ENCODE measurements at regions not wholly inside any gene's neighbourhood (a gene's known extent, or its start where the extent isn't known, plus 50 kb on each side); places are given as distances from the start of the nearest gene placed in this dataset.

DNA sequence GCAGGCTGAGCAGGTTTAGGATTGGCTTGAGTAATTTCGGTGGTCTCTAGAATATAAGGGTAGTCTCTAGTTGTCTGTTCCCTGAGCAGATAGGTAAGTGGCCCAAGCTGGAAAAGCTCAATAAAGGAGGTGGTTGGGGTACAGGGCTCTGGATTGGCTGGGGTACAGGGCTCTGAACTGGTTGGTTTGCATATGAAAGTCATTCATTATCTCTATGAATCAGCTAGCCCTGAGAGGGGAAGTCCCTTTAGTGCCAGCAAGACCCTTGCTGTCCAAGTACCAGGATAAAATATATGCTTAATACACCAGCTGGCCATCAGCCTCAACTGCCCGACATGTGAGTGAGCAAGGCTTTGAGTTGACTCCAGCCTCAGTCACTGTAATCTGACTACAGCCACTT lies 93.0 kb downstream of the ZBTB18 start:
- no peak for ATAC-seq
- TF ChIP-seq TOX (CRISPR knock-in tag; IDR thresholded peaks at IDR 0.05; ENCODE audit: borderline replicate concordance) = no peak
- TF ChIP-seq GLIS3 (CRISPR knock-in tag; IDR thresholded peaks at IDR 0.05) = no peak

DNA sequence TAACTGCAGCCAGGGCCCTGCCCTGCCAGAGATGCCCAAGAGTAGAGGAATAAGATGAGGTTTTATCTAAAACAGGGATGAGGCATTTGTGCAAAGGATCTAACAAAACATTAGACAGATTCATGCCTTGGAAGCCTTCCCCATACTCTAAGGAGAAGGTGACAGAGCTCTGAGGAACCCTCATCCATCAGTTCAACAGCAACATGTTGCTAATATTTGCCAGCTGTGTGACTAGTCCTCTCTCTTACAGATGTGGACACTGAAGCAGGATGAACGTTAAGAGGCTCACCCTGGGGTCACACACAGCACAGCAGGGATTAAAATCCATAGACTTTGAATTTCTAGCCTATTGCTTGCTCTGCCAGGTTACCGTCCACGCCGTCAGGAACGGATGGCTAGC lies 99.0 kb downstream of the ZBTB18 start:
- peak; percentile 16; the same call in 2 of the 3 replicates for ATAC-seq
- TF ChIP-seq ZNF565 (CRISPR knock-in tag; conservative IDR thresholded peaks at IDR 0.05; ENCODE audit: low read depth) (no peak), CREB5 (CRISPR knock-in tag; IDR thresholded peaks at IDR 0.05; ENCODE audit: low read depth) (no peak), ZNF8 (CRISPR knock-in tag; IDR thresholded peaks at IDR 0.05) (no peak), PPARA (CRISPR knock-in tag; IDR thresholded peaks at IDR 0.05; ENCODE audit: borderline replicate concordance) (no peak), ARNTL (CRISPR knock-in tag; IDR thresholded peaks at IDR 0.05; ENCODE audit: borderline replicate concordance, low read depth) (no peak), ZNF70 (CRISPR knock-in tag; IDR thresholded peaks at IDR 0.05) (no peak), CSRNP3 (CRISPR knock-in tag; IDR thresholded peaks at IDR 0.05) (no peak), TOX (CRISPR knock-in tag; IDR thresholded peaks at IDR 0.05; ENCODE audit: borderline replicate concordance) (no peak), TCF4 (CRISPR knock-in tag; IDR thresholded peaks at IDR 0.05; ENCODE audit: borderline replicate concordance) (no peak), RARB (CRISPR knock-in tag; IDR thresholded peaks at IDR 0.05) (no peak), SNAI2 (CRISPR knock-in tag; IDR thresholded peaks at IDR 0.05) (no peak)
- TF ChIP-seq, protein P1, sequence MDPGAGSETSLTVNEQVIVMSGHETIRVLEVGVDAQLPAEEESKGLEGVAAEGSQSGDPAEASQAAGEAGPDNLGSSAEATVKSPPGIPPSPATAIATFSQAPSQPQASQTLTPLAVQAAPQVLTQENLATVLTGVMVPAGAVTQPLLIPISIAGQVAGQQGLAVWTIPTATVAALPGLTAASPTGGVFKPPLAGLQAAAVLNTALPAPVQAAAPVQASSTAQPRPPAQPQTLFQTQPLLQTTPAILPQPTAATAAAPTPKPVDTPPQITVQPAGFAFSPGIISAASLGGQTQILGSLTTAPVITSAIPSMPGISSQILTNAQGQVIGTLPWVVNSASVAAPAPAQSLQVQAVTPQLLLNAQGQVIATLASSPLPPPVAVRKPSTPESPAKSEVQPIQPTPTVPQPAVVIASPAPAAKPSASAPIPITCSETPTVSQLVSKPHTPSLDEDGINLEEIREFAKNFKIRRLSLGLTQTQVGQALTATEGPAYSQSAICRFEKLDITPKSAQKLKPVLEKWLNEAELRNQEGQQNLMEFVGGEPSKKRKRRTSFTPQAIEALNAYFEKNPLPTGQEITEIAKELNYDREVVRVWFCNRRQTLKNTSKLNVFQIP (CRISPR knock-in tag; IDR thresholded peaks at IDR 0.05; ENCODE audit: borderline replicate concordance, low read depth) = no peak

- no peak for ATAC-seq
- TF ChIP-seq TOX (CRISPR knock-in tag; IDR thresholded peaks at IDR 0.05; ENCODE audit: borderline replicate concordance) (no peak), ZNF8 (CRISPR knock-in tag; IDR thresholded peaks at IDR 0.05) (no peak), ESRRG (CRISPR knock-in tag; IDR thresholded peaks at IDR 0.05) (no peak), ISL1 (CRISPR knock-in tag; IDR thresholded peaks at IDR 0.05) (no peak), ZFP30 (CRISPR knock-in tag; IDR thresholded peaks at IDR 0.05) (no peak), CSRNP3 (CRISPR knock-in tag; IDR thresholded peaks at IDR 0.05) (no peak), CREB5 (CRISPR knock-in tag; IDR thresholded peaks at IDR 0.05; ENCODE audit: low read depth) (no peak), ZNF565 (CRISPR knock-in tag; conservative IDR thresholded peaks at IDR 0.05; ENCODE audit: low read depth) (no peak), TCF4 (CRISPR knock-in tag; IDR thresholded peaks at IDR 0.05; ENCODE audit: borderline replicate concordance) (no peak), RARB (CRISPR knock-in tag; IDR thresholded peaks at IDR 0.05) (no peak), ZFP3 (CRISPR knock-in tag; IDR thresholded peaks at IDR 0.05) (no peak), ARNTL (CRISPR knock-in tag; IDR thresholded peaks at IDR 0.05; ENCODE audit: borderline replicate concordance, low read depth) (no peak)
- TF ChIP-seq, protein P1 (CRISPR knock-in tag; IDR thresholded peaks at IDR 0.05; ENCODE audit: borderline replicate concordance, low read depth) = no peak
Observed at GRCh38 chr1:244150665-244151064, 99.6 kb downstream of the ZBTB18 start.

GRCh38 chr1:244151537-244151936 lies 100.5 kb downstream of the ZBTB18 start:
- ATAC-seq = no peak
- TF ChIP-seq, protein P2, sequence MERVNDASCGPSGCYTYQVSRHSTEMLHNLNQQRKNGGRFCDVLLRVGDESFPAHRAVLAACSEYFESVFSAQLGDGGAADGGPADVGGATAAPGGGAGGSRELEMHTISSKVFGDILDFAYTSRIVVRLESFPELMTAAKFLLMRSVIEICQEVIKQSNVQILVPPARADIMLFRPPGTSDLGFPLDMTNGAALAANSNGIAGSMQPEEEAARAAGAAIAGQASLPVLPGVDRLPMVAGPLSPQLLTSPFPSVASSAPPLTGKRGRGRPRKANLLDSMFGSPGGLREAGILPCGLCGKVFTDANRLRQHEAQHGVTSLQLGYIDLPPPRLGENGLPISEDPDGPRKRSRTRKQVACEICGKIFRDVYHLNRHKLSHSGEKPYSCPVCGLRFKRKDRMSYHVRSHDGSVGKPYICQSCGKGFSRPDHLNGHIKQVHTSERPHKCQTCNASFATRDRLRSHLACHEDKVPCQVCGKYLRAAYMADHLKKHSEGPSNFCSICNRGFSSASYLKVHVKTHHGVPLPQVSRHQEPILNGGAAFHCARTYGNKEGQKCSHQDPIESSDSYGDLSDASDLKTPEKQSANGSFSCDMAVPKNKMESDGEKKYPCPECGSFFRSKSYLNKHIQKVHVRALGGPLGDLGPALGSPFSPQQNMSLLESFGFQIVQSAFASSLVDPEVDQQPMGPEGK (CRISPR knock-in tag; IDR thresholded peaks at IDR 0.05; ENCODE audit: borderline replicate concordance) = no peak
- TF ChIP-seq ZNF8 (CRISPR knock-in tag; IDR thresholded peaks at IDR 0.05) (no peak), CREB5 (CRISPR knock-in tag; IDR thresholded peaks at IDR 0.05; ENCODE audit: low read depth) (no peak), BACH2 (CRISPR knock-in tag; IDR thresholded peaks at IDR 0.05; ENCODE audit: borderline replicate concordance) (no peak), ARNTL (CRISPR knock-in tag; IDR thresholded peaks at IDR 0.05; ENCODE audit: borderline replicate concordance, low read depth) (no peak), RARB (CRISPR knock-in tag; IDR thresholded peaks at IDR 0.05) (no peak), ZFP3 (CRISPR knock-in tag; IDR thresholded peaks at IDR 0.05) (no peak), ZNF70 (CRISPR knock-in tag; IDR thresholded peaks at IDR 0.05) (no peak), GLIS3 (CRISPR knock-in tag; IDR thresholded peaks at IDR 0.05) (no peak), TOX (CRISPR knock-in tag; IDR thresholded peaks at IDR 0.05; ENCODE audit: borderline replicate concordance) (no peak), PPARA (CRISPR knock-in tag; IDR thresholded peaks at IDR 0.05; ENCODE audit: borderline replicate concordance) (no peak)
- TF ChIP-seq, protein P1 (CRISPR knock-in tag; IDR thresholded peaks at IDR 0.05; ENCODE audit: borderline replicate concordance, low read depth) = no peak

All from SK-N-SH treated with all-trans-retinoic acid at 6 μM for 48 hours (cell line).